Spleen (tissue), 7 donors: ENCODE measurements at regions not wholly inside any gene's neighbourhood (a gene's known extent, or its start where the extent isn't known, plus 50 kb on each side); places are given as distances from the start of the nearest gene placed in this dataset.

Source experiments
- CTCF ChIP-seq, 11 experiments: fragments of 200-600 bp in 7 of 11; fragments of 450-650 bp in 4 of 11; sonication (generic) in 4 of 11; IDR thresholded peaks in 8 of 11; conservative IDR thresholded peaks in 3 of 11; 1 replicate in 7 of 11; 2 replicates in 4 of 11; pipeline versions ENCODE4 v1.4.0 to v1.8.0; 2016 to 2021; ENCODE audit warnings: antibody characterized with exemption in 11 of 11, inconsistent platforms in 4 of 11, mild to moderate bottlenecking in 1 of 11
- POLR2A ChIP-seq, 3 donors: fragments of 450-650 bp; IDR thresholded peaks; one replicate each; pipeline ENCODE4 v1.5.1; 2017; ENCODE audit warnings: antibody characterized with exemption in 3 of 3, mild to moderate bottlenecking in 1 of 3
- donor health status: DM: no; HTN: no; CAD: no; lungs with moderate emphysema.
- donor health status: DM: no; HTN: no; CAD: no.
- donor health status: DM: no; HTN: no; CAD: no.

GRCh38 chr17:70520956-70521355 lies 351.6 kb downstream of the KCNJ2 start:
- no peak for TF ChIP-seq CTCF (IDR thresholded peaks at IDR 0.05 in 8 of 11, conservative IDR thresholded peaks at IDR 0.05 in 3 of 11)
- no peak for TF ChIP-seq POLR2A (IDR thresholded peaks at IDR 0.05)
